ENCODE measurements at regions not wholly inside any gene's neighbourhood (a gene's known extent, or its start where the extent isn't known, plus 50 kb on each side); places are given as distances from the start of the nearest gene placed in this dataset.

DNA sequence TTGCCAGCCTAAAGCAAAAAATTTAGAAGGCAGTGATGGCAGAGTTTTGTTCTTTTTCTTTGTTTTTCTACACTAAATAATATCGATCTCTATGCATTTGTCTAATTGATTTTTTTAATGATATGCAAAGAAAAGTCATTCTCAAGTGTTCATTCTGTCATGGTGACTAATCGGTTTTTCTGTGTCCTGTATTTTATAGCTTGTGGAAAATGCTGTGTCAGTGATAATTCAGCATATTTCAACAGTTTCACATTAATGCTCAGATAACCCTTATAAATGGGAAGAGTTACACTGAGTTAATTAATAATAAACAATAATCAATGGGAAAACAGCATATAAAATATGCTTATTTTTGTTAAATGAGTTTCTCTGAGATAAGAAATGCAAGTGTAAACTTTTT is 824.9 kb downstream of the AMY1C start:
- Histone ChIP-seq H3K9me3 (ENCODE audit: low read depth) (no peaks in the 10 kb centered on the region), H3K9me2 (replicated peaks; ENCODE audit: insufficient read depth) (no peaks in the 10 kb centered on the region), H2AFZ (no peak overlapping the region), H3K27me3 (no peaks in the 10 kb centered on the region), H3K4me1 (ENCODE audit: insufficient read depth) (no peaks in the 10 kb centered on the region), H3K4me3 (no peak overlapping the region), H3K36me3 (replicated peaks; ENCODE audit: insufficient read depth, low read depth) (no peaks in the 10 kb centered on the region), H3K4me2 (no peak overlapping the region), H3K79me2 (no peaks in the 10 kb centered on the region), H3K27ac (no peak overlapping the region), H4K20me1 (ENCODE audit: insufficient read depth, poor library complexity, severe bottlenecking) (no peaks in the 10 kb centered on the region)
- WGBS (ENCODE audit: low lambda C conversion rate, missing lambda C conversion rate) = 69% methylated on average over 2 of the region's 2 CpGs
- no peak for DNase-seq (ENCODE audit: low spot score)
- no peak for TF ChIP-seq EZH2 (IDR thresholded peaks at IDR 0.05; ENCODE audit: borderline replicate concordance)
- TF ChIP-seq EZH2phosphoT487 (IDR thresholded peaks at IDR 0.05; ENCODE audit: low read depth, severe bottlenecking, unreplicated experiment) = no peak
- TF ChIP-seq, protein P1, sequence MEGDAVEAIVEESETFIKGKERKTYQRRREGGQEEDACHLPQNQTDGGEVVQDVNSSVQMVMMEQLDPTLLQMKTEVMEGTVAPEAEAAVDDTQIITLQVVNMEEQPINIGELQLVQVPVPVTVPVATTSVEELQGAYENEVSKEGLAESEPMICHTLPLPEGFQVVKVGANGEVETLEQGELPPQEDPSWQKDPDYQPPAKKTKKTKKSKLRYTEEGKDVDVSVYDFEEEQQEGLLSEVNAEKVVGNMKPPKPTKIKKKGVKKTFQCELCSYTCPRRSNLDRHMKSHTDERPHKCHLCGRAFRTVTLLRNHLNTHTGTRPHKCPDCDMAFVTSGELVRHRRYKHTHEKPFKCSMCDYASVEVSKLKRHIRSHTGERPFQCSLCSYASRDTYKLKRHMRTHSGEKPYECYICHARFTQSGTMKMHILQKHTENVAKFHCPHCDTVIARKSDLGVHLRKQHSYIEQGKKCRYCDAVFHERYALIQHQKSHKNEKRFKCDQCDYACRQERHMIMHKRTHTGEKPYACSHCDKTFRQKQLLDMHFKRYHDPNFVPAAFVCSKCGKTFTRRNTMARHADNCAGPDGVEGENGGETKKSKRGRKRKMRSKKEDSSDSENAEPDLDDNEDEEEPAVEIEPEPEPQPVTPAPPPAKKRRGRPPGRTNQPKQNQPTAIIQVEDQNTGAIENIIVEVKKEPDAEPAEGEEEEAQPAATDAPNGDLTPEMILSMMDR (IDR thresholded peaks at IDR 0.05; ENCODE audit: poor library complexity) = no peak

DNA sequence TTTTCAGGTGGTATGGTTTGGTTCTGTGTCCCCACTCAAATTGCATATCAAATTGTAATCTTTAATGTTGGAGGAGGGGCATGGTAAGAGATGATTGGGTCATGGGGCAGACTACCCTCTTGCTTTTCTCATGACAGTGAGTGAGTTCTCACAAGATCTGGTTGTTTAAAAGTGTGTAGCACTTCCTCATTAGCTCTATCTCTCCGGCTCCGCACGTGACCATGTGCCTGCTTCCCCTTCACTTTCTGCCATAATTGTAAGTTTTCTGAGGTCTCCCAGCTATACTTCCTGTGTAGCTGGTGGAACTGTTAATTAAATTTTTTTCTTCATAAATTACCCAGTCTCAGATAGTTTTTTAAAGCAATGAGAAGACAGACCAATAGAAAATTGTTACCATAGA is 843.2 kb downstream of the AMY1C start:
- H3K27ac ChIP-seq = no peak overlapping the region
- H3K36me3 ChIP-seq (replicated peaks; ENCODE audit: insufficient read depth, low read depth) = no peaks in the 10 kb centered on the region
- H3K4me3 ChIP-seq = no peak overlapping the region
- H3K9me2 ChIP-seq (replicated peaks; ENCODE audit: insufficient read depth) = no peaks in the 10 kb centered on the region
- H3K79me2 ChIP-seq = no peaks in the 10 kb centered on the region
- TF ChIP-seq EZH2 (IDR thresholded peaks at IDR 0.05; ENCODE audit: borderline replicate concordance) (no peak), EZH2phosphoT487 (IDR thresholded peaks at IDR 0.05; ENCODE audit: low read depth, severe bottlenecking, unreplicated experiment) (no peak)
- TF ChIP-seq, protein P1 (IDR thresholded peaks at IDR 0.05; ENCODE audit: poor library complexity) = no peak
- no peak overlapping the region for H3K4me2 ChIP-seq
- no peak for DNase-seq (ENCODE audit: low spot score)
- H3K4me1 ChIP-seq (ENCODE audit: insufficient read depth) = no peaks in the 10 kb centered on the region
- H4K20me1 ChIP-seq (ENCODE audit: insufficient read depth, poor library complexity, severe bottlenecking) = no peaks in the 10 kb centered on the region
- H3K27me3 ChIP-seq = no peaks in the 10 kb centered on the region
- H3K9me3 ChIP-seq (ENCODE audit: low read depth) = no peaks in the 10 kb centered on the region
- H2AFZ ChIP-seq = no peak overlapping the region
- 89% methylated on average over 3 of the region's 3 CpGs for WGBS (ENCODE audit: low lambda C conversion rate, missing lambda C conversion rate)

DNA sequence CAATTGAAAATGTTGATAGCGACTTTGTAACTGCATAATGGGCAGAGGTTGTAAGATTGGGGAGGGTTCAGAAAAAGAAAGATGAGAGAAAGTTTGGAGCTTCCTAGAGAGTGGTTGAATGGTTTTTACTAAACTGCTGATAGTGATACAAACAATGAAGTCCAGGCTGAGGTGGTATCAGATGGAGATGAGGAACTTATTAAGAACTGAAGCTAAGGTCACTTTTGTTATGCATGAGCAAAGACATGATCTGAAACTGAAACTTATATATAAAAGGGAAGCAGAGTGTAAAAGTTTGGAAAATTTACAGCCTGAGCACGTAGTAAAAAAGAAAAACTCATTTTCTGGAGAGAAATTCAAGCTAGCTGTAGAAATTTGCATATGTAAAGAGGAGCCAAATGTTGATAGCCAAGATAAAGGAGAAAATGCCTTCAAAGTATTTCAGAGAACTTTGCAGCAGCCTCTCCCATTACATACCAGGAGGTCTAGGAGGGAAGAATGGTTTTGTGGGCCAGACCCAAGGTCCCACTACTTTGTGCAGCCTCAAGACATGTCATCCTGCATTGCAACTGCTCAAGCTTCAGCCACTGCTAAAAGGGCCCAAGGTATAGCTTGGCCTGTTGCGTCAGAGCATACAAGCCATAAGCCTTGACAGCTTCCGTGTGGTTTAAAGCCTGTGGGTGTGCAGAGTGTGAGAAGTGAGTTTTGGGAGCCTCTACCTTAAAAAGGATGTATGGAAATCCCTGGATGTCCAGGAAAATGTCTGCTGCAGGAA is 843.9 kb downstream of the AMY1C start:
- Histone ChIP-seq H3K79me2 (no peaks in the 10 kb centered on the region), H4K20me1 (ENCODE audit: insufficient read depth, poor library complexity, severe bottlenecking) (no peaks in the 10 kb centered on the region), H3K4me3 (no peak overlapping the region), H2AFZ (no peak overlapping the region), H3K9me2 (replicated peaks; ENCODE audit: insufficient read depth) (no peaks in the 10 kb centered on the region), H3K4me2 (no peak overlapping the region), H3K27me3 (no peaks in the 10 kb centered on the region), H3K27ac (no peak overlapping the region), H3K4me1 (ENCODE audit: insufficient read depth) (no peaks in the 10 kb centered on the region), H3K9me3 (ENCODE audit: low read depth) (no peaks in the 10 kb centered on the region), H3K36me3 (replicated peaks; ENCODE audit: insufficient read depth, low read depth) (no peaks in the 10 kb centered on the region)
- 70% methylated on average over 4 of the region's 4 CpGs for WGBS (ENCODE audit: low lambda C conversion rate, missing lambda C conversion rate)
- TF ChIP-seq, protein P1 (IDR thresholded peaks at IDR 0.05; ENCODE audit: poor library complexity) = no peak
- TF ChIP-seq EZH2 (IDR thresholded peaks at IDR 0.05; ENCODE audit: borderline replicate concordance) (no peak), EZH2phosphoT487 (IDR thresholded peaks at IDR 0.05; ENCODE audit: low read depth, severe bottlenecking, unreplicated experiment) (no peak)
- no peak for DNase-seq (ENCODE audit: low spot score)
